IMR-90 (cell line): ENCODE measurements at regions not wholly inside any gene's neighbourhood (a gene's known extent, or its start where the extent isn't known, plus 50 kb on each side); places are given as distances from the start of the nearest gene placed in this dataset.

ENCODE experiments used
- ATAC-seq: fragments of 200-7000 bp; cut with Tn5 transposase; 2 replicates; pipeline ENCODE4 v1.9.1; 2020; ENCODE audit warnings: low read depth, mild to moderate bottlenecking, moderate library complexity
- BruUV-seq: library from RNA; stranded (reverse); fragments of 400-500 nt; replicated peaks from 2 replicates; lab custom pipeline; 2021; lab: Mats Ljungman, UMichigan
- CTCF ChIA-PET: fragments of 300-600 bp; formaldehyde crosslinking; extraction: SDS; loops from one replicate; lab custom pipeline; 2021; ENCODE audit warnings: antibody characterized with exemption; lab: Yijun Ruan, JAX
- POLR2A ChIA-PET: fragments of 300-600 bp; sonication (Branson Sonifier 250); formaldehyde crosslinking; loops from one replicate; lab custom pipeline; 2022; ENCODE audit warnings: antibody characterized with exemption; ENCODE audit not compliant: unreplicated experiment; lab: Charles Lee
- DNase-seq: peaks from one replicate; pipeline ENCODE4 v3.0.0; 2013
- H2AFZ ChIP-seq: replicated peaks from 2 replicates; pipeline ENCODE3; 2013; ENCODE audit warnings: low read length, mild to moderate bottlenecking; ENCODE audit not compliant: poor library complexity
- H2AK5ac ChIP-seq: 2 replicates; pipeline ENCODE4 v1.6.1; 2013; ENCODE audit warnings: low read depth, low read length, inconsistent platforms
- H2AK9ac ChIP-seq: replicated peaks from 2 replicates; pipeline ENCODE3; 2013; ENCODE audit warnings: mild to moderate bottlenecking, low read depth, low read length, moderate library complexity; ENCODE audit not compliant: poor library complexity
- H2BK120ac ChIP-seq: 2 replicates; pipeline ENCODE4 v1.6.1; 2013; ENCODE audit warnings: low read depth, low read length, inconsistent platforms
- H2BK15ac ChIP-seq: 3 replicates; pipeline ENCODE4 v1.6.1; 2013; ENCODE audit warnings: low read depth, low read length, inconsistent platforms
- H2BK20ac ChIP-seq: 2 replicates; pipeline ENCODE4 v1.6.1; 2013; ENCODE audit warnings: low read depth, mild to moderate bottlenecking, inconsistent platforms, low read length, moderate library complexity
- H2BK5ac ChIP-seq: 2 replicates; pipeline ENCODE4 v1.6.1; 2013; ENCODE audit warnings: mild to moderate bottlenecking, low read depth, low read length, inconsistent platforms; ENCODE audit not compliant: poor library complexity, severe bottlenecking
- H3K14ac ChIP-seq: replicated peaks from 2 replicates; pipeline ENCODE4 v1.6.1; 2013; ENCODE audit warnings: low read depth, low read length, inconsistent platforms
- H3K18ac ChIP-seq: 2 replicates; pipeline ENCODE4 v1.6.1; 2013; ENCODE audit warnings: low read depth, low read length, control low read depth
- H3K23ac ChIP-seq: 2 replicates; pipeline ENCODE4 v1.6.1; 2013; ENCODE audit warnings: low read depth, low read length, inconsistent platforms
- H3K27ac ChIP-seq: 2 replicates; pipeline ENCODE4 v1.5.1; 2013; ENCODE audit warnings: mild to moderate bottlenecking, control low read depth, low read length; ENCODE audit not compliant: insufficient read depth
- H3K27me3 ChIP-seq: 2 replicates; pipeline ENCODE4 v1.6.1; 2013; ENCODE audit warnings: low read length; ENCODE audit not compliant: control insufficient read depth, insufficient read depth
- H3K36me3 ChIP-seq: 2 replicates; pipeline ENCODE4 v1.6.1; 2013; ENCODE audit warnings: low read length, mixed read lengths; ENCODE audit not compliant: control insufficient read depth, insufficient read depth
- H3K4ac ChIP-seq: 2 replicates; pipeline ENCODE4 v1.6.1; 2013; ENCODE audit warnings: low read depth, low read length, inconsistent platforms
- H3K4me1 ChIP-seq: 2 replicates; pipeline ENCODE4 v1.6.1; 2013; ENCODE audit warnings: low read length, mixed read lengths; ENCODE audit not compliant: control insufficient read depth, insufficient read depth
- H3K4me2 ChIP-seq: 2 replicates; pipeline ENCODE4 v1.6.1; 2013; ENCODE audit warnings: low read depth, mild to moderate bottlenecking, control low read depth, low read length, moderate library complexity
- H3K4me3 ChIP-seq: 2 replicates; pipeline ENCODE4 v1.5.1; 2013; ENCODE audit warnings: low read depth, mild to moderate bottlenecking, control low read depth, low read length, moderate library complexity; ENCODE audit not compliant: insufficient read depth
- H3K56ac ChIP-seq: 2 replicates; pipeline ENCODE4 v1.6.1; 2013; ENCODE audit warnings: low read length, inconsistent platforms; ENCODE audit not compliant: insufficient read depth; ENCODE audit errors: extremely low read depth
- H3K79me1 ChIP-seq, 2 experiments: 2 replicates each; pipeline ENCODE4 v1.6.1; 2013; ENCODE audit warnings: low read length in 2 of 2, inconsistent platforms in 1 of 2, low read depth in 1 of 2
- H3K9ac ChIP-seq: 2 replicates; pipeline ENCODE4 v1.6.1; 2013; ENCODE audit warnings: low read depth, low read length, control low read depth
- H3K9me1 ChIP-seq: 2 replicates; pipeline ENCODE4 v1.6.1; 2013; ENCODE audit warnings: low read length, inconsistent platforms; ENCODE audit not compliant: insufficient read depth
- H3K9me3 ChIP-seq: 2 replicates; pipeline ENCODE4 v1.6.1; 2013; ENCODE audit warnings: low read length; ENCODE audit not compliant: control insufficient read depth, insufficient read depth
- H4K20me1 ChIP-seq: 2 replicates; pipeline ENCODE4 v1.6.1; 2013; ENCODE audit warnings: low read length, inconsistent platforms; ENCODE audit not compliant: insufficient read depth
- H4K5ac ChIP-seq: 2 replicates; pipeline ENCODE4 v1.6.1; 2013; ENCODE audit warnings: mild to moderate bottlenecking, low read depth, low read length, control low read depth
- H4K8ac ChIP-seq, 2 experiments: 2 replicates each; pipeline ENCODE4 v1.6.1; 2013; ENCODE audit warnings: low read depth in 2 of 2, low read length in 2 of 2, control low read depth in 1 of 2, inconsistent platforms in 1 of 2
- H4K91ac ChIP-seq: 2 replicates; pipeline ENCODE4 v1.6.1; 2013; ENCODE audit warnings: low read depth, low read length, inconsistent platforms; ENCODE audit not compliant: insufficient read depth
- CEBPB ChIP-seq: IDR thresholded peaks from 2 replicates; pipeline ENCODE4 v1.6.1; 2012; ENCODE audit warnings: low read depth, low read length, improper control_type of control experiment
- ELK1 ChIP-seq: fragments of 150-350 bp; IDR thresholded peaks from 2 replicates; pipeline ENCODE4 v1.6.1; 2016; ENCODE audit warnings: low read depth, mild to moderate bottlenecking, low read length, moderate library complexity, borderline replicate concordance
- FOS ChIP-seq: fragments of 150-350 bp; IDR thresholded peaks from 2 replicates; pipeline ENCODE4 v1.6.1; 2016; ENCODE audit warnings: low read depth, low read length
- MAFK ChIP-seq: IDR thresholded peaks from 2 replicates; pipeline ENCODE4 v1.6.1; 2012; ENCODE audit warnings: low read depth, low read length, improper control_type of control experiment
- MAZ ChIP-seq: IDR thresholded peaks from 2 replicates; pipeline ENCODE4 v1.6.1; 2012; ENCODE audit warnings: low read depth, mild to moderate bottlenecking, low read length, improper control_type of control experiment, moderate library complexity, borderline replicate concordance
- MXI1 ChIP-seq: IDR thresholded peaks from 2 replicates; pipeline ENCODE4 v1.6.1; 2012; ENCODE audit warnings: low read depth, mild to moderate bottlenecking, low read length, moderate library complexity, borderline replicate concordance
- NFE2L2 ChIP-seq: fragments of 150-350 bp; IDR thresholded peaks from 2 replicates; pipeline ENCODE4 v1.6.1; 2016; ENCODE audit warnings: low read depth, mild to moderate bottlenecking, low read length
- POLR2A ChIP-seq: IDR thresholded peaks from 2 replicates; pipeline ENCODE4 v1.6.1; 2012; ENCODE audit warnings: mild to moderate bottlenecking, low read depth, low read length
- RAD21 ChIP-seq: IDR thresholded peaks from 2 replicates; pipeline ENCODE4 v1.6.1; 2012; ENCODE audit warnings: low read length, improper control_type of control experiment
- SMC3 ChIP-seq: fragments of 150-350 bp; IDR thresholded peaks from 2 replicates; pipeline ENCODE4 v1.6.1; 2016; ENCODE audit warnings: low read depth, mild to moderate bottlenecking, antibody characterized with exemption, low read length, moderate library complexity
- USF2 ChIP-seq: fragments of 150-350 bp; IDR thresholded peaks from 2 replicates; pipeline ENCODE4 v1.6.1; 2017; ENCODE audit warnings: mild to moderate bottlenecking, antibody characterized with exemption, low read length, low read depth
- WGBS, 2 experiments: methylation state at CpG; one replicate each; pipeline versions ENCODE4 v1.1.5 to v1.1.7; 2013; ENCODE audit warnings: missing lambda C conversion rate in 2 of 2; ENCODE audit not compliant: insufficient read length in 1 of 2; ENCODE audit errors: extremely low coverage in 2 of 2; 5-methylcytosine and 5-hydroxymethylcytosine counted together
- dilution Hi-C: fragments of 300-500 bp; cut with HindIII; formaldehyde crosslinking; loops from one replicate; pipeline ENCODE4 v1.14.3; 2018; ENCODE audit warnings: low sequenced_read_pairs; ENCODE audit not compliant: unreplicated experiment
- in situ Hi-C: fragments of 300-500 bp; cut with MboI; formaldehyde crosslinking; loops from 3 replicates; pipeline ENCODE4 v1.14.3; 2019; ENCODE audit warnings: low sequenced_read_pairs, inconsistent platforms, mixed read lengths
- intact Hi-C: fragments of 100-400 bp; cut with micrococcal nuclease; formaldehyde crosslinking; loops from 2 replicates; pipeline ENCODE4 v1.10.0; 2022
- TF ChIP-seq, protein P1 (sequence below): conservative IDR thresholded peaks from 2 replicates; pipeline ENCODE4 v1.5.1; 2012; ENCODE audit warnings: mild to moderate bottlenecking, low read depth, low read length, improper control_type of control experiment

GRCh38 chr11:7168741-7168990 lies 79.9 kb downstream of the RBMXL2 start:
- no peak overlapping the region for H2BK120ac ChIP-seq
- H3K4ac ChIP-seq = no peak overlapping the region
- no peak overlapping the region for H2AK9ac ChIP-seq
- H3K27ac ChIP-seq = no peak overlapping the region
- BruUV-seq = no TSS peak
- H4K8ac ChIP-seq = no peak overlapping the region
- H4K91ac ChIP-seq = no peak overlapping the region
- no peak overlapping the region for H3K4me3 ChIP-seq
- H3K27me3 ChIP-seq = no peaks in the 10 kb centered on the region
- H2AK5ac ChIP-seq = no peak overlapping the region
- ChIA-PET POLR2A (no interaction called here), CTCF (no interaction called here)
- no peaks in the 10 kb centered on the region for H4K20me1 ChIP-seq
- H2BK20ac ChIP-seq = no peak overlapping the region
- no peak for TF ChIP-seq CEBPB
- TF ChIP-seq NFE2L2 = no peak
- no peak for TF ChIP-seq ELK1
- TF ChIP-seq POLR2A = no peak
- TF ChIP-seq, protein P1, sequence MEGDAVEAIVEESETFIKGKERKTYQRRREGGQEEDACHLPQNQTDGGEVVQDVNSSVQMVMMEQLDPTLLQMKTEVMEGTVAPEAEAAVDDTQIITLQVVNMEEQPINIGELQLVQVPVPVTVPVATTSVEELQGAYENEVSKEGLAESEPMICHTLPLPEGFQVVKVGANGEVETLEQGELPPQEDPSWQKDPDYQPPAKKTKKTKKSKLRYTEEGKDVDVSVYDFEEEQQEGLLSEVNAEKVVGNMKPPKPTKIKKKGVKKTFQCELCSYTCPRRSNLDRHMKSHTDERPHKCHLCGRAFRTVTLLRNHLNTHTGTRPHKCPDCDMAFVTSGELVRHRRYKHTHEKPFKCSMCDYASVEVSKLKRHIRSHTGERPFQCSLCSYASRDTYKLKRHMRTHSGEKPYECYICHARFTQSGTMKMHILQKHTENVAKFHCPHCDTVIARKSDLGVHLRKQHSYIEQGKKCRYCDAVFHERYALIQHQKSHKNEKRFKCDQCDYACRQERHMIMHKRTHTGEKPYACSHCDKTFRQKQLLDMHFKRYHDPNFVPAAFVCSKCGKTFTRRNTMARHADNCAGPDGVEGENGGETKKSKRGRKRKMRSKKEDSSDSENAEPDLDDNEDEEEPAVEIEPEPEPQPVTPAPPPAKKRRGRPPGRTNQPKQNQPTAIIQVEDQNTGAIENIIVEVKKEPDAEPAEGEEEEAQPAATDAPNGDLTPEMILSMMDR = no peak
- TF ChIP-seq RAD21 = no peak
- no peak for TF ChIP-seq MXI1
- TF ChIP-seq SMC3 = no peak
- TF ChIP-seq MAZ = no peak
- no peak for TF ChIP-seq USF2
- no peak for TF ChIP-seq MAFK
- TF ChIP-seq FOS = no peak
- dilution Hi-C loops = no loop called here
- H3K18ac ChIP-seq = no peak overlapping the region
- H3K23ac ChIP-seq = no peak overlapping the region
- no peak overlapping the region for H3K4me2 ChIP-seq
- H3K9ac ChIP-seq = no peak overlapping the region
- H3K9me3 ChIP-seq = no peaks in the 10 kb centered on the region
- H3K9me1 ChIP-seq = no peaks in the 10 kb centered on the region
- no peak overlapping the region for H2BK15ac ChIP-seq
- intact Hi-C loops = no loop called here
- no peaks in the 10 kb centered on the region for H3K4me1 ChIP-seq
- ATAC-seq (no peak), DNase-seq (no peak)
- no peaks in the 10 kb centered on the region for H3K79me1 ChIP-seq
- H3K56ac ChIP-seq = no peak overlapping the region
- no peak overlapping the region for H4K5ac ChIP-seq
- no peak overlapping the region for H2BK5ac ChIP-seq
- in situ Hi-C loops = no loop called here
- no peak overlapping the region for H3K14ac ChIP-seq
- H2AFZ ChIP-seq = no peak overlapping the region
- WGBS, 2 experiments = no CpG with 5 or more reads among the region's 1 CpG
- no peaks in the 10 kb centered on the region for H3K36me3 ChIP-seq
